AML-193 (cell line): ENCODE measurements at regions not wholly inside any gene's neighbourhood (a gene's known extent, or its start where the extent isn't known, plus 50 kb on each side); places are given as distances from the start of the nearest gene placed in this dataset.

Experiments
- DNase-seq, 2 experiments: peaks; one replicate each; lab custom pipeline; 2025; lab: John Stamatoyannopoulos, UW

GRCh38 chr5:164688437-164688836 lies 1183.0 kb downstream of the MAT2B start:
- no peak for DNase-seq

- DNase-seq, result no peak
Measured at GRCh38 chr5:164708831-164709230, 1203.4 kb downstream of the MAT2B start.

DNA sequence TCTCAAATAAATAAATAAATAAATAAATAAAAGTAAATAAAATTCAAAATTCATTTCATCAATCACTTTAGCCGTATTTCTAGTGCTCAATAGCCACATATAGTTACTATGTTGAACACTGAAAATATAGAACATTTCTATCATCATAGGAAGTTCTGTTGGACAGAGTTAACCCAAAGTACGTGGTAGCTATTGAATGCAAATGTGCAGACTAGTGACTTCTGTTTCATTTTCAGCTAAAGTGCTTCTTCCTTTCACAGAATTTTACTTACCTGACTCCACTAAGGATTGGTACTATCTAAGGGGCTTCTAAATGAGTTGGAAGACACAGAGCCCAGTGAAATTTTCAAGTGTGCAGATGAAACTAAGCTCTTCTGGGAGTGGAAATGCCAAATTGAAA lies 1208.3 kb downstream of the MAT2B start:
- DNase-seq, result no peak

- no peak for DNase-seq
Measured at GRCh38 chr5:164721116-164721515, 1215.7 kb downstream of the MAT2B start.

GRCh38 chr5:164721656-164722055 lies 1216.2 kb downstream of the MAT2B start:
- DNase-seq, result no peak

GRCh38 chr5:164722702-164723101 lies 1217.3 kb downstream of the MAT2B start:
- no peak for DNase-seq

- DNase-seq, result no peak
Measured at GRCh38 chr5:164727012-164727411, 1221.6 kb downstream of the MAT2B start.

DNA sequence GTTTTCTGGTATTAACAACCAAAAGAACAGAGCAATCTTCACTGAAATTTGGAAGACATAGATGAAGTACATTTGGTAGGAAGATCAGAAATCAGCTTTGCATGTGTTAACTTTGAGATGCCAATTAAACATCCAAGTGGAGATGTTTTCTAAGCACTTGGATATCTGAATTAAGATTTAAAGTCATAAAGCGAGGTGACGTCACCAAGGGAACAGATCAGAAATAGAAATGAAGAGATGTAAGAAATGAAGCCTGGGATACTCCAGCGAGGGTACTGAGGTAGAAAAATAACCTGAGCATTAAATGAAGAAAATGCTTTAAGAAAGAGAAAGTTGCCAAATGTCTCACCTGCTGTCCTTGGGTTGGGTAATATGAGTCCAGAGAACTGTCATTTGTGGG lies 1223.3 kb downstream of the MAT2B start:
- DNase-seq, result no peak

DNA sequence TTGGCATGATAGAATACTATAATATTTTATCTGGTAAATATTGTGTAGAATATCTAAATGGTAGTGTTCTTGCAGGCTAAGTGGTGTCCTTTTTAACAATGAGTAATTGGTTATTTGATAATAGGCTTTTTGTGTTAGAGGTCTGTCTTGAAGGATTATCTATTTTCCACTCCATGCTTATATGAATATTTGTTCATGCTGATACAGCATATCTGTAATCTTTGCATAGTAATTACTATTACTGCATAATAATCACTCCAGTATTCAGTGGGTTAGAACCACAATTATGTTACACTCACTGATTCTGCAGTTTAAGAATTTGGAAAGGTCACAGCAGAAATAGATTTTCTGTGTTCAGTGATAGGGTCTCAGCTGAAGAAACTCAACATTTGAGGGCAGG lies 1229.9 kb downstream of the MAT2B start:
- no peak for DNase-seq

DNA sequence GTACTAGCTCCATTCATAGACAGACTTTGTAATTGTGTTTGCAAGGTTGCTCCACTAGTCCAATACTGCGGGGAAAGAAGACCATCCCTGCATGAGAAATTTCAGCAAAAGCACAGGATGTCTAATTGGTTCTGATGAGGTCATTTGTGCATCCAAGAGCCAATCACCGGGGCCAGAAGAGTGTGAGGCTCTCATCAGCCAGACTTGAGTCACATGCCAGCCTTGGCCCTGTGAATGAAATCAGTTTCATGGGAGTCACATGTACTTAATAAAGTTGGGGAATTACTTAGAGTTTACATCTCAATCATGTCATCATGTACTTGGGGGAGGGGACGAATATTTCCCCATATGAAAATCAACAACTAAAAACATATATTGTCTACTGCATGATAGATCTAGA lies 1236.0 kb downstream of the MAT2B start:
- DNase-seq, result no peak

DNA sequence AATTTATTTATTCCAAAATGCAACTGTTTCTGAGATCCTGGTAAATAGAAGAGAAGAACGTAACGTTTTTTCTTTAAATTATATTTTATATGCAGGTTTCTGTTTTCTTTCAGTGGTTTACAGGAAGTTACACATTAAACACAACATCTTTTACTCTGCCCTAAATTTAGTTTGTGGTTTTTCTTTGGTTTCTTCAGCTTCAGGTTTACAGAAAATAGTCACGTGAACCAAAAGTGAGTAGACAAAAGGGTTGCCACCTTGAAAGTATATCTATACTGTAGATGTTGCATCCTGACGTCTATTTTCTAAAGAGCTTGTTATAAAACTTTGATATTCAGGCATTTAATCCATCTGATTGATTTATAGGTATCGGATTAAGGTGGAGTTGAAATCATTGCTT lies 1236.6 kb downstream of the MAT2B start:
- DNase-seq, result no peak

DNA sequence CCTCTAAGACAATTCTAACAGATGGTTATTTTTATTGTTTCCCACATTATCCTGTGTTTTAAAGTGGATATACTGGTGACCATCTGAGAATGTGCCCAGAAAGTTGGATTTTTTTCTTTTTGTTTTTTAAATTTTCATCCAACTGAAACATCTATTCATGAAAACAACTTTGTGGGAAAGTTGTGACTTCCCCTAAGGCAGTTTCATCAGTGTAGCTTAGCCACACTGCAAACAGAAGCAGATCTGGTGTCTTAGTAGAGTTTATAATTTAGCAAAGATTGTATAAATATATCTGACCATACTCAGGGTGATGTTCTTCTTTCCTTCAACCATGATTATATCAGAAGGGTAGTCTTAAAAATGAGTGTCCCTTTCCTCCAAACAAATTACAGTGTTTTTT lies 1241.3 kb downstream of the MAT2B start:
- no peak for DNase-seq

DNA sequence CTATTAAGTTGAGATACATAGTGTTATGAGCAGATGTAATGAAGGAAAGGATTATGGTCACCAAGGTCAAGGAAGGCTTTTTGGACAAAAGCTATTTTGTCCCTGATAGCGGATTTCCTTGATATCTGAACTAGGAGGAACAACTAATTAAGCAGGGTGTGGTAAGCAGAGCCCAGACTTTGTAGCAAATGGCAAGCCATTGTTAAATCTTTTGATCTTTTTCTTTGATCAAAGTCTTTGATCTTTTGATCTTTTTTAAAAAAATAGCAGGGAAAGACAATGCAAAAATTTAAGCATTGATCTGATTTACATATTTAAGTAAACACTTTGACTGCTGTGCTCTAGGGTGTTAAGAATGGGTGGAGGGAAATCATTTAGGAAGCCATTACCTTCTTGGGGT lies 1242.0 kb downstream of the MAT2B start:
- DNase-seq, result no peak

- DNase-seq, result no peak
Measured at GRCh38 chr5:164748861-164749260, 1243.4 kb downstream of the MAT2B start.

DNA sequence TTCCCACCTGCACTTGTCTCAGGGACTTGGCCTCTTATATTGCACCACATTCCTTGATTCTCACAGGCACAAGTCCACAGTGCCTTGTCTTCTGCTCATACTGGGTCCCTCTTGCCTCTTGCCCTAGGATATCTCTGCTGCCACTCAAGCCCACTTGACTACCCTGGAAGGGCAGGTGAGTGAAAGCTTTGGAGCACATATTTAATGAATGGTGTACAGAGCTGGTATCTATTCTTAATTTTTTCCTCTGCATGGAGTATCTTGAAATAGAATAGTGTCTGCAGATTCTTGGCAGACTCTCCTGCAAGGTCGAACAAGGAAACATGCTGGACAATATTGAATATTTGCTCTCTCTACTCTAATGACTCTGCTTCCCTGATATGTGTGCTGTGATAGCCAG lies 1248.0 kb downstream of the MAT2B start:
- no peak for DNase-seq

- DNase-seq, result no peak
Measured at GRCh38 chr5:164763206-164763605, 1257.8 kb downstream of the MAT2B start.

- no peak for DNase-seq
Measured at GRCh38 chr5:164772122-164772521, 1266.7 kb downstream of the MAT2B start.

GRCh38 chr5:164784230-164784629 lies 1278.8 kb downstream of the MAT2B start:
- DNase-seq, result no peak

DNA sequence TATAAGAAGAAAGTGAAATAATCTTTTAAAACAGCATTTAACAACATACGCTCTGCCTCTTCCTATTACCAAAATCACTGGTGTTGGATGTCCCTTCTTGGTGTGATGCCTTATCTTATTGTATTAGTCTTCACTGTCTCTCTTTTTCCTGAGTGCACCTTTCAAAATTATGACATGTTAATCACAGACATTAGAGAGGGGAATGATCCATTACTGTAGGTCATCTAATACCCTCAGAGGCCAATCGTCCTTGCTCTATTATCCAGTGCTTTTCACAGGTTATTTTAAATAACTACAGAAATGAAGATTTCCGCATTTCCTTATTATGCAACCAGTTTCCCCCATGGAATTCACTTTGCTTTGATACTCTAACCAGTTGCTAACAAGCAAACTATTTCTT lies 1292.7 kb downstream of the MAT2B start:
- DNase-seq, result no peak

GRCh38 chr5:164799391-164799790 lies 1294.0 kb downstream of the MAT2B start:
- DNase-seq, result no peak

GRCh38 chr5:164801910-164802309 lies 1296.5 kb downstream of the MAT2B start:
- no peak for DNase-seq

DNA sequence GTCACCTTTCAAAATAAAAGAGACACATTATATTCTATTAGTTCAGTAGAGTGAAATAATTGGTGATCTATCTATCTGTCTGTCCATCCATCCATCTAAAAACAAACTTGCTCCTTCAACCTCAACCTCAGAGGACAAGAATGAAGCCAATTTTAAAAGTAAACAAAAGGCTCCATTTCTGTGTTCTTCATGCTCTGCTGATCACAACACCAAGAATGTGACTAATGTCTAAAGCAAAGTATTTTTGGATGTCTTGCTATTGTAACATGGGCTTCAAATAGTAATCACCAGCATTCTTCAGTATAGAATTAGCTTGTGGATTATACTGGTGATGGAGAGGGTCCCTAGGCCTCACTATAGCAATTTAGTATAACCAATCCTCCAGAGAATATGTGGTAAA lies 1304.4 kb downstream of the MAT2B start:
- no peak for DNase-seq

DNA sequence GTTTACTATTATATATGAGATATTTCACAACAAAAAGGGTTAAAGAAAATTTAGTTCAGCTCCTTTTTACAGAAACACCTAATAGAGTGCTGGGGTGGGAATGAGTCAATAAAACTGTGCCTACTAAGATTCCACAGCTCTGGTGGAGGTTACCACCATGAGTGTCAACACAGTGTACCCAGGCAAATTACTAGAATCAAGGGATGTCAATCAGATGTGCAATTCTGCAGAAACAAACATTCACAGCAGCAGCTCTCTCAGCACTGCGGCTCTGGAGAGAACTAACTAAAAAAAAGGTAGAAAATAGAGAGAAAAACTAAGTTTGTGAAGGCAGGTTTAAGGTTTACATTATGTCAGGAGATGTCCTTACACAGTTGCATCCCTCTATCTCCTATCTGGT lies 1313.0 kb downstream of the MAT2B start:
- DNase-seq, result no peak

- no peak for DNase-seq
Measured at GRCh38 chr5:164824671-164825070, 1319.3 kb downstream of the MAT2B start.

DNA sequence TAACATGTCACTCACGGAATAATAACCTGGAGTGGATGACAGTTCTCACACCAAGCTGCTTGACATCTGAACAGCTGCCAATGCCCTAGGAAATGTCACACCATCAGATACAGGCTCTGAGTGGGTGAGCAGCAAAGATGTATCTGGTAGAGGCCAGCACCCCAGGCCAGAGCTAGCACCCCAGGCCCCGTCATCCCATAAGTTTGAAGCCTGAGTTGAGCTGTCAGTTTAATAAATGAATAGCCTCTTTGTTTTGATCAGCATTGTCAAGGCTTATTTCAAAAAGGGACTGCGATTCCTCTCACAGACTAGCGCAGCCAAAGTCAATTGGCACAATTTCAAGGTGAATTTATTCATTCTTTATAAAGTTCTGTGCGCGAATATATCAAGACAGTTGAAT lies 1327.1 kb downstream of the MAT2B start:
- DNase-seq, result no peak
